ENCODE measurements at regions not wholly inside any gene's neighbourhood (a gene's known extent, or its start where the extent isn't known, plus 50 kb on each side); places are given as distances from the start of the nearest gene placed in this dataset.

DNA sequence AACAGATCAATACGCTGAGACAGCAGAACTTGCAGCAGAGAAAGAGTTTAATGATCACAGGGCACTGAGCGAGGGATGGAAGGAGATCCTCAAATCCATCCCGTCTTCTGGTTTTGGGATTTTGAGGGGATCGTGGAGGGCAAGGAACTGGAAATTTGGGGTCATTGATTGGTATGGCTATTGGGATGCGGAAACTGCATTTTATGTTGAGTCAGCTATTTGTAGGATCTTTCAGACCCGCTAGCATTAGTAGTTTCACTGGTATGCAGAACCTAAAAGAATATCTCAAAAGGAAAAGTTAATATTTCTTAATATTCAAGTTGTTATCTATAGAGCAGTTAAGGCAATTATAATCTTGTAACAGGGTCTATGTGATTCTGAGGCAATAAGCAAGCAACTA is 771.7 kb upstream of the CTNND2 start:
- no peak for TF ChIP-seq EZH2phosphoT487 (IDR thresholded peaks at IDR 0.05; ENCODE audit: borderline replicate concordance, low read length)
- TF ChIP-seq, protein P1, sequence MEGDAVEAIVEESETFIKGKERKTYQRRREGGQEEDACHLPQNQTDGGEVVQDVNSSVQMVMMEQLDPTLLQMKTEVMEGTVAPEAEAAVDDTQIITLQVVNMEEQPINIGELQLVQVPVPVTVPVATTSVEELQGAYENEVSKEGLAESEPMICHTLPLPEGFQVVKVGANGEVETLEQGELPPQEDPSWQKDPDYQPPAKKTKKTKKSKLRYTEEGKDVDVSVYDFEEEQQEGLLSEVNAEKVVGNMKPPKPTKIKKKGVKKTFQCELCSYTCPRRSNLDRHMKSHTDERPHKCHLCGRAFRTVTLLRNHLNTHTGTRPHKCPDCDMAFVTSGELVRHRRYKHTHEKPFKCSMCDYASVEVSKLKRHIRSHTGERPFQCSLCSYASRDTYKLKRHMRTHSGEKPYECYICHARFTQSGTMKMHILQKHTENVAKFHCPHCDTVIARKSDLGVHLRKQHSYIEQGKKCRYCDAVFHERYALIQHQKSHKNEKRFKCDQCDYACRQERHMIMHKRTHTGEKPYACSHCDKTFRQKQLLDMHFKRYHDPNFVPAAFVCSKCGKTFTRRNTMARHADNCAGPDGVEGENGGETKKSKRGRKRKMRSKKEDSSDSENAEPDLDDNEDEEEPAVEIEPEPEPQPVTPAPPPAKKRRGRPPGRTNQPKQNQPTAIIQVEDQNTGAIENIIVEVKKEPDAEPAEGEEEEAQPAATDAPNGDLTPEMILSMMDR (IDR thresholded peaks at IDR 0.05; ENCODE audit: low read depth, low read length, poor library complexity, severe bottlenecking), result no peak

All from DOHH2 (cell line).